ENCODE measurements at regions not wholly inside any gene's neighbourhood (a gene's known extent, or its start where the extent isn't known, plus 50 kb on each side); places are given as distances from the start of the nearest gene placed in this dataset.

DNA sequence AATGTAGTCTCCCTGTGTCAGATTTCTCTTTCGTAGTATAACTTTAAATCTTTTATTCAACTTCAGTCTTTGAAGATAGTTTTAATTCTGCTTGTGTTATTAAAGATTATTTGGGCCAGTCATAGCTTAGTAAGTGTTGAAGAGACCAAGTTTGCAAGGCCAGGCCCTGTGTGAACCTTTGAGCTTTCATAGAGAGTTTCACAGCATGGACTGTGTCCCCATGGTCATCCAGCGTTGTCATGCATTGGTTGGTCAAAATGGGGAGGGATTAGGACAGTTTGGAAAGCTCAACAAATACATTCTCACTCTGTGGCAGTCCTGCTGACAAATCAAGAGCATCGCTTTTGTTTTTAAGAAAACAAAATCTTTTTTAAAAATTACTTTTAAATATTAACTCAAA lies 74.6 kb upstream of the FAM83B start:
- no peak for DNase-seq
- Histone ChIP-seq H3K4me1 (ENCODE audit: insufficient read depth, low read length) (no peaks in the 10 kb centered on the region), H3K36me3 (ENCODE audit: insufficient read depth, low read length) (no peaks in the 10 kb centered on the region), H3K4me3 (ENCODE audit: low read length in 2 of 2) (no peak overlapping the region), H3K27me3 (ENCODE audit: insufficient read depth, low read length) (no peaks in the 10 kb centered on the region), H3K27ac (ENCODE audit: low read depth, low read length) (no peak overlapping the region), H3K9me3 (ENCODE audit: control insufficient read depth in 1 of 2, low read length in 2 of 2) (no peaks in the 10 kb centered on the region)
- POLR2A ChIA-PET (ENCODE audit: partially characterized antibody), result no interaction called here
- no peaks in the 10 kb centered on the region for H3K27me3 Mint-ChIP-seq
- intact Hi-C loops (cut with micrococcal nuclease), result no loop called here
- H3K27ac Mint-ChIP-seq, result no peak overlapping the region
- H3K4me3 Mint-ChIP-seq, result no peak overlapping the region
- H3K4me1 Mint-ChIP-seq, result no peaks in the 10 kb centered on the region
- CTCF ChIA-PET (ENCODE audit: partially characterized antibody), result no interaction called here
- peaks cover 0 to 12% (median 3%) of the 10 kb centered on the region in 8 donors for H3K9me3 Mint-ChIP-seq
- no peaks in the 10 kb centered on the region for H3K36me3 Mint-ChIP-seq

DNA sequence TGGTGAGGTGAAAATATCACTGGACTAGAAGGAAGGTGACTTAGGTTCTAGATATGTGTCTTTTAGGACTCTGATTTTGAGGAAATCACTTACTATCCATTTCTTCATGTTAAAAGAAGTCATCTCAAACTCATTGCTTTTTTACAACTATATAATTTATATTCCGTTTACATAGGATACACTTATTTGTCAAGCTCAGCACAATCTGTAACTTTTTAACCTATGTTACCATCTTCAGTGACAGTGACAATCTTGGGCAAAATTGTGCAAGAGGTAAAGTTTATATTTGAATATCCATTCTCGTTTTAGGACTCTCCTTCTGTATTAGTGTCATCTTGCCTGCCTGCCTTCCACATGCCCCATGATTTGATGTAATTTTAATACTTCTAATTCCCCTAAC lies 74.0 kb upstream of the FAM83B start:
- H3K4me1 Mint-ChIP-seq, result no peaks in the 10 kb centered on the region
- intact Hi-C loops (cut with micrococcal nuclease), result no loop called here
- H3K27ac ChIP-seq (ENCODE audit: low read depth, low read length), result no peak overlapping the region
- no peaks in the 10 kb centered on the region for H3K9me3 ChIP-seq (ENCODE audit: control insufficient read depth in 1 of 2, low read length in 2 of 2)
- H3K36me3 Mint-ChIP-seq, result no peaks in the 10 kb centered on the region
- H3K4me1 ChIP-seq (ENCODE audit: insufficient read depth, low read length), result no peaks in the 10 kb centered on the region
- no peak overlapping the region for H3K4me3 ChIP-seq (ENCODE audit: low read length in 2 of 2)
- ChIA-PET CTCF (ENCODE audit: partially characterized antibody) (no interaction called here), POLR2A (ENCODE audit: partially characterized antibody) (no interaction called here)
- no peak overlapping the region for H3K27ac Mint-ChIP-seq
- H3K9me3 Mint-ChIP-seq, result peaks cover 0 to 12% (median 3%) of the 10 kb centered on the region in 8 donors
- no peak for DNase-seq
- H3K36me3 ChIP-seq (ENCODE audit: insufficient read depth, low read length), result no peaks in the 10 kb centered on the region
- no peaks in the 10 kb centered on the region for H3K27me3 ChIP-seq (ENCODE audit: insufficient read depth, low read length)
- H3K4me3 Mint-ChIP-seq, result no peak overlapping the region
- no peaks in the 10 kb centered on the region for H3K27me3 Mint-ChIP-seq

DNA sequence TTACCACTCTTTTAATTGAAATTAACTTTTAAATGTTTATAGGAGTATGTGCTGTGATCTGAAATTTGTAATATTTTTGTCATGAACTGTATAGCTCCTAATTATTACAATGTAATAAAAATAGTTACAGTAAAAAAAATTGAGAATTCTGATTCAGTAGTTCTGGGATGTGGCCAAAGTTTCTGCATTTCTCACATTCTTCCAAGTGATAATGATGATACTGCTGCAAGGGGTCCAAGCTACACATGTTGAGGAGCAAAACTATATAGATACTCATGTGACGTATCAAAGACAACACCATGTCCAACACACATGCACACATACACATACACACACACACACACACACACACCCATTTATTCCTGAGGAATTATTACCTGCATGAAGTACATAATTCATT lies 71.0 kb upstream of the FAM83B start:
- POLR2A ChIA-PET (ENCODE audit: partially characterized antibody), result no interaction called here

DNA sequence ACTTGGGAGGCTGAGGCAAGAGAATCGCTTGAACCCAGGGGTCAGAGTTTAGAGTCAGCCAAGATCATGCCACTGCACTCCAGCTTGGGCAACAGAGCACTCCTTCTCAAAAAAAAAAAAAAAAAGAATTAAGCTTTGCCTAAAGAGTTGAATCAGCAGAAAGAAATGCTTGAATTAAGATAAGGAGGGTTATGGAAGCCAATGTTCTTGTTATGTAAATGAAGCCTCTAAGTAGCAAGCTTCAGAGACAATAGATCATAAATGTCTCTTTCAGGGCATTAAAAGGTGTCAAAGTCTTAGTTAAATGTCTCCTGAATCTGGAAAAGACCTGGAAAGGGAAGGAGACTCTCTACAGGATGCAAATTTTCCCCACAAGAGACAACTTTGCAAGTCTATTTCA lies 69.7 kb upstream of the FAM83B start:
- H3K27me3 Mint-ChIP-seq, result no peaks in the 10 kb centered on the region
- Histone ChIP-seq H3K9me3 (ENCODE audit: control insufficient read depth in 1 of 2, low read length in 2 of 2) (no peaks in the 10 kb centered on the region), H3K27ac (ENCODE audit: low read depth, low read length) (no peak overlapping the region), H3K4me3 (ENCODE audit: low read length in 2 of 2) (no peak overlapping the region), H3K36me3 (ENCODE audit: insufficient read depth, low read length) (no peaks in the 10 kb centered on the region), H3K4me1 (ENCODE audit: insufficient read depth, low read length) (no peaks in the 10 kb centered on the region), H3K27me3 (ENCODE audit: insufficient read depth, low read length) (no peaks in the 10 kb centered on the region)
- no peaks in the 10 kb centered on the region for H3K4me1 Mint-ChIP-seq
- H3K4me3 Mint-ChIP-seq, result no peak overlapping the region
- H3K9me3 Mint-ChIP-seq, result peaks cover 0 to 10% (median 7%) of the 10 kb centered on the region in 8 donors
- ChIA-PET CTCF (ENCODE audit: partially characterized antibody) (no interaction called here), POLR2A (ENCODE audit: partially characterized antibody) (no interaction called here)
- intact Hi-C loops (cut with micrococcal nuclease), result no loop called here
- DNase-seq, result no peak
- H3K36me3 Mint-ChIP-seq, result no peaks in the 10 kb centered on the region
- H3K27ac Mint-ChIP-seq, result no peak overlapping the region

More for the DNA sequence above, 71.0 kb upstream of the FAM83B start:
- DNase-seq, result no peak
- Histone ChIP-seq H3K9me3 (ENCODE audit: control insufficient read depth in 1 of 2, low read length in 2 of 2) (no peaks in the 10 kb centered on the region), H3K27ac (ENCODE audit: low read depth, low read length) (no peak overlapping the region), H3K4me3 (ENCODE audit: low read length in 2 of 2) (no peak overlapping the region), H3K27me3 (ENCODE audit: insufficient read depth, low read length) (no peaks in the 10 kb centered on the region), H3K4me1 (ENCODE audit: insufficient read depth, low read length) (no peaks in the 10 kb centered on the region), H3K36me3 (ENCODE audit: insufficient read depth, low read length) (no peaks in the 10 kb centered on the region)
- Mint-ChIP-seq H3K9me3 (peaks cover 0 to 8% (median 5%) of the 10 kb centered on the region in 8 donors), H3K36me3 (no peaks in the 10 kb centered on the region), H3K27ac (no peak overlapping the region), H3K27me3 (no peaks in the 10 kb centered on the region), H3K4me3 (no peak overlapping the region), H3K4me1 (no peaks in the 10 kb centered on the region)
- intact Hi-C loops (cut with micrococcal nuclease), result no loop called here
- CTCF ChIA-PET (ENCODE audit: partially characterized antibody), result no interaction called here

GRCh38 chr6:54778731-54779130 lies 67.8 kb upstream of the FAM83B start:
- H3K27ac ChIP-seq (ENCODE audit: low read depth, low read length), result no peak overlapping the region
- DNase-seq, result no peak
- H3K36me3 Mint-ChIP-seq, result no peaks in the 10 kb centered on the region
- no peaks in the 10 kb centered on the region for H3K27me3 Mint-ChIP-seq
- POLR2A ChIA-PET (ENCODE audit: partially characterized antibody), result no interaction called here
- H3K27ac Mint-ChIP-seq, result no peak overlapping the region
- no peaks in the 10 kb centered on the region for H3K4me1 Mint-ChIP-seq
- H3K4me3 Mint-ChIP-seq, result no peak overlapping the region
- H3K4me3 ChIP-seq (ENCODE audit: low read length in 2 of 2), result no peak overlapping the region
- H3K9me3 Mint-ChIP-seq, result peaks cover 0 to 11% (median 8%) of the 10 kb centered on the region in 8 donors
- H3K27me3 ChIP-seq (ENCODE audit: insufficient read depth, low read length), result no peaks in the 10 kb centered on the region
- H3K36me3 ChIP-seq (ENCODE audit: insufficient read depth, low read length), result no peaks in the 10 kb centered on the region
- CTCF ChIA-PET (ENCODE audit: partially characterized antibody), result no interaction called here
- H3K9me3 ChIP-seq (ENCODE audit: control insufficient read depth in 1 of 2, low read length in 2 of 2), result no peaks in the 10 kb centered on the region
- intact Hi-C loops (cut with micrococcal nuclease), result no loop called here
- no peaks in the 10 kb centered on the region for H3K4me1 ChIP-seq (ENCODE audit: insufficient read depth, low read length)

DNA sequence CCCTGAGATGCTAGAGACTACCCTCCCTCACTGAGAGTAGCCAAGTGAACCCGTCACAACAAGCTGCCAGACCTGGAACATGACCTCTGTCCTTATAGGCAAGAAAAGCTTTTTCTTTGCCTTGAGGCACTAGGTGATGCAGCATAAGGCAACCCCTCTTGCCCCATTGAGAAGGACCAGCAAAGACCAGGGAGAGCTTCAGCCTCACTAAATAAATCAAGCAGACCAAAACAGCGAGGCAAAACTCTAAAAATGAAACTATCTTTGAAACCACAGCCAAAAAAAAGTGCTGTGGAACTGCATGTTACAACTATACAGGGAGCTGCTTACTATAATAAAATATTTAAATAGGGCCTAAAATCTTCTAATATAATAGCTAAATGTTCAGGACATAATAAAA lies 62.6 kb upstream of the FAM83B start:
- no peak for DNase-seq
- intact Hi-C loops (cut with micrococcal nuclease), result no loop called here
- Histone ChIP-seq H3K36me3 (ENCODE audit: insufficient read depth, low read length) (no peaks in the 10 kb centered on the region), H3K27me3 (ENCODE audit: insufficient read depth, low read length) (no peaks in the 10 kb centered on the region), H3K4me3 (ENCODE audit: low read length in 2 of 2) (no peak overlapping the region), H3K4me1 (ENCODE audit: insufficient read depth, low read length) (no peaks in the 10 kb centered on the region), H3K27ac (ENCODE audit: low read depth, low read length) (no peak overlapping the region), H3K9me3 (ENCODE audit: control insufficient read depth in 1 of 2, low read length in 2 of 2) (no peaks in the 10 kb centered on the region)
- no peak overlapping the region for H3K27ac Mint-ChIP-seq
- H3K9me3 Mint-ChIP-seq, result peaks cover 0 to 14% (median 6%) of the 10 kb centered on the region in 8 donors
- H3K4me1 Mint-ChIP-seq, result no peaks in the 10 kb centered on the region
- H3K4me3 Mint-ChIP-seq, result no peak overlapping the region
- H3K27me3 Mint-ChIP-seq, result no peaks in the 10 kb centered on the region
- POLR2A ChIA-PET (ENCODE audit: partially characterized antibody), result no interaction called here
- no peaks in the 10 kb centered on the region for H3K36me3 Mint-ChIP-seq
- CTCF ChIA-PET (ENCODE audit: partially characterized antibody), result no interaction called here

GRCh38 chr6:54786154-54786553 lies 60.4 kb upstream of the FAM83B start:
- Histone ChIP-seq H3K27ac (ENCODE audit: low read depth, low read length) (no peak overlapping the region), H3K36me3 (ENCODE audit: insufficient read depth, low read length) (no peaks in the 10 kb centered on the region), H3K4me1 (ENCODE audit: insufficient read depth, low read length) (no peaks in the 10 kb centered on the region), H3K27me3 (ENCODE audit: insufficient read depth, low read length) (no peaks in the 10 kb centered on the region), H3K9me3 (ENCODE audit: control insufficient read depth in 1 of 2, low read length in 2 of 2) (no peaks in the 10 kb centered on the region), H3K4me3 (ENCODE audit: low read length in 2 of 2) (no peak overlapping the region)
- Mint-ChIP-seq H3K4me1 (no peaks in the 10 kb centered on the region), H3K9me3 (peaks cover 0 to 15% (median 6%) of the 10 kb centered on the region in 8 donors), H3K27me3 (no peaks in the 10 kb centered on the region), H3K36me3 (no peaks in the 10 kb centered on the region), H3K4me3 (no peak overlapping the region), H3K27ac (no peak overlapping the region)
- no peak for DNase-seq
- intact Hi-C loops (cut with micrococcal nuclease), result no loop called here
- ChIA-PET POLR2A (ENCODE audit: partially characterized antibody) (no interaction called here), CTCF (ENCODE audit: partially characterized antibody) (no interaction called here)

GRCh38 chr6:54787825-54788224 lies 58.7 kb upstream of the FAM83B start:
- intact Hi-C loops (cut with micrococcal nuclease), result no loop called here
- no peaks in the 10 kb centered on the region for H3K36me3 Mint-ChIP-seq
- H3K4me1 Mint-ChIP-seq, result no peaks in the 10 kb centered on the region

More at GRCh38 chr6:54787825-54788224, 58.7 kb upstream of the FAM83B start:
- no peaks in the 10 kb centered on the region for H3K27me3 ChIP-seq (ENCODE audit: insufficient read depth, low read length)
- H3K4me1 ChIP-seq (ENCODE audit: insufficient read depth, low read length), result no peaks in the 10 kb centered on the region
- ChIA-PET CTCF (ENCODE audit: partially characterized antibody) (no interaction called here), POLR2A (ENCODE audit: partially characterized antibody) (no interaction called here)
- no peaks in the 10 kb centered on the region for H3K9me3 ChIP-seq (ENCODE audit: control insufficient read depth in 1 of 2, low read length in 2 of 2)
- H3K36me3 ChIP-seq (ENCODE audit: insufficient read depth, low read length), result no peaks in the 10 kb centered on the region
- H3K4me3 Mint-ChIP-seq, result no peak overlapping the region
- no peak overlapping the region for H3K27ac ChIP-seq (ENCODE audit: low read depth, low read length)
- peaks cover 0 to 12% (median 4%) of the 10 kb centered on the region in 8 donors for H3K9me3 Mint-ChIP-seq
- H3K27ac Mint-ChIP-seq, result no peak overlapping the region
- no peaks in the 10 kb centered on the region for H3K27me3 Mint-ChIP-seq
- no peak for DNase-seq
- H3K4me3 ChIP-seq (ENCODE audit: low read length in 2 of 2), result no peak overlapping the region

All from CD4-positive, alpha-beta memory T cell (primary cell).